ENCODE measurements at regions not wholly inside any gene's neighbourhood (a gene's known extent, or its start where the extent isn't known, plus 50 kb on each side); places are given as distances from the start of the nearest gene placed in this dataset.
"Not testable (repeated sequence)": the region's sequence is repeated elsewhere in the genome, so short reads cannot be mapped to it uniquely, and the experiment has no call there.

- no peak for DNase-seq
These were observed 91.5 kb upstream of the ZNF217 start for GRCh38 chr20:53685070-53685595.

GRCh38 chr20:53683506-53683905, 89.9 kb upstream of the ZNF217 start:
- DNase-seq, result no peak

- no peak for DNase-seq
These were observed 87.9 kb upstream of the ZNF217 start for GRCh38 chr20:53681352-53682212.

GRCh38 chr20:53679597-53680309, 86.1 kb upstream of the ZNF217 start:
- DNase-seq, result no peak

GRCh38 chr20:53678990-53679596, 85.5 kb upstream of the ZNF217 start:
- no peak for DNase-seq

GRCh38 chr20:53678315-53678989, 84.8 kb upstream of the ZNF217 start:
- no peak for DNase-seq

- DNase-seq, result no peak
These were observed 84.0 kb upstream of the ZNF217 start for GRCh38 chr20:53677447-53678314.

- no peak for DNase-seq
These were observed 83.3 kb upstream of the ZNF217 start for GRCh38 chr20:53676987-53677386.

GRCh38 chr20:53676519-53676822, 82.8 kb upstream of the ZNF217 start:
- DNase-seq, result no peak

- no peak for DNase-seq
These were observed 79.0 kb upstream of the ZNF217 start for GRCh38 chr20:53672484-53673129.

GRCh38 chr20:53671370-53671769, 77.7 kb upstream of the ZNF217 start:
- DNase-seq, result no peak

- not testable (repeated sequence) for DNase-seq
These were observed 76.1 kb upstream of the ZNF217 start for GRCh38 chr20:53669517-53670313.

GRCh38 chr20:53668992-53669391, 75.4 kb upstream of the ZNF217 start:
- no peak for DNase-seq

GRCh38 chr20:53666144-53666543, 72.5 kb upstream of the ZNF217 start:
- no peak for DNase-seq

GRCh38 chr20:53664121-53664520, 70.5 kb upstream of the ZNF217 start:
- no peak for DNase-seq

- DNase-seq, result not testable (repeated sequence)
These were observed 69.9 kb upstream of the ZNF217 start for GRCh38 chr20:53663521-53663920.

GRCh38 chr20:53662595-53662994, 69.0 kb upstream of the ZNF217 start:
- DNase-seq, result no peak

- no peak for DNase-seq
These were observed 67.3 kb upstream of the ZNF217 start for GRCh38 chr20:53660947-53661381.

GRCh38 chr20:53660078-53660909, 66.7 kb upstream of the ZNF217 start:
- DNase-seq, result no peak

- no peak for DNase-seq
These were observed 65.3 kb upstream of the ZNF217 start for GRCh38 chr20:53658973-53659372.
